Inflammatory macrophage (primary cell): ENCODE measurements at regions not wholly inside any gene's neighbourhood (a gene's known extent, or its start where the extent isn't known, plus 50 kb on each side); places are given as distances from the start of the nearest gene placed in this dataset.

Source experiments
- DNase-seq, 2 donors: peaks; one replicate each; pipeline ENCODE4 v3.0.0-alpha.2; 2020 to 2022

DNA sequence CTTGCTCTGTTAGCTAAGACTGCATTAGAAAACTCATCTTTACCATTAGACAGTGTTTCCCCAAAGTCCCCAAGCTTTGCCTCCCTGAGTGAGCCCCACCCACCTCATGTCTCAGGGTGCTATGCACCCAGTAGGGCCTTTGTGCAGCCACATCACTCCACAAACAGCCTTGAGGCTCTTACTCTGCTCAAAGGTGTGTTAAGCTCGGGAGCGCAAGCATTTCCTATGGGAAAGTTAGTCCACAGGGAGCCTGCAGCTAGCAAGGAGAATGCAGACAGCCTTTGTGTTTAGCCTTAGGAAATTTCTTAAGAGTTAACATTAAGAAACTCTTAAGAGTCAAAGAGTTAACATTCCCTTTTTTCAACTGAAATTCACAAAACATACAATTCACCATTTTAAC is 278.8 kb downstream of the AJAP1 start:
- no peak for DNase-seq

DNA sequence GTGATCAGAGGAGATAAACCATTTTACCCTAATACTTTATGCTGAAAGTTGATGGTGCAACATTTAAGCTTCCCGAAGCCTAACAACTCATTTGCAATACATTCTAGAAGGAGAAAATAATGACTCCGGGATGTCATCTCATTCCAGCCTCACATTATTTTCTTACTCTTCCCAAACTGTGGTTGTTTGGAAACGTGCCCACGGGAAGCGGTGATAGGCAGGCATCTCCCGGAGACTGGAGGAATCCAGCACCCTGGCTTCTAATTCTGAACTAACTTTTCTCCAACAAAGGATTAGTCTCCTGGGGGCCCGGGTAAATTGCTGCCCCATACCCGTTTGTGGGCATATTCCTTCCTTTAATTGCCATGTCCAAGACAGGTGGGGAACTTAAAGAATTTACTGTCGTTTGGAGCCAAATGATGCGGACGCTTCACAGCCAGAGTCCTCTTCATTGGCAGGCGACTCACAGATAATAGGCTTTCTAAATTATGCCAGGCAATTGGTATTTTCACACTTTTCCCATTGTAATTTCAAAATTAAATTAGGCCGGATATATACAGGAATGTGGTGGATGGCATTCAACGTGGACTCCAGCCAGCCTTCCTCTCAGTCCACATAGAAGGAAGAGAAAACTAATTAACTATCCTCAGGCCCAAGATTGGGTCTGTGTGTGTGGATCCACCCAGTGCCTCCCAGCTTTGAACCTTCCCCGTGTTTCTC is 278.1 kb downstream of the AJAP1 start:
- no peak for DNase-seq

DNA sequence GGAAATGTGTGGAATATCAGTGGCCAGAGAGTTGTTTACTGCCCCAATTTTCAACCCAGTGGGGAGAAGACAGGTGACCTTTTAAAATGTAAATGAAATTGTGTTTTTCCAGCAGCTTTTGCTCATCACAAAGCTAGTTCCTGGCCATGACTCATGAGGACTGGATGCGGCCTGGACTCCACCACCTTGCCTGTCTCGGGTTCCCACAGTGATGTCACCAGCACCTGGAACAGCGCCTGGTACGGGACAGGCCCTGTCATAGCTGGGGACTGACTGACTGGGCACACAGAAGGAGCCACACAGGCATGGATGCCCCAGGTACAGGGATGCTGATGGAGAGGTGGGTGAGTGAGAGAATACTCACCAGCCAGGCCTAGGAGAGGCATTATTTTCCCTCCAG is 277.1 kb downstream of the AJAP1 start:
- no peak for DNase-seq

DNA sequence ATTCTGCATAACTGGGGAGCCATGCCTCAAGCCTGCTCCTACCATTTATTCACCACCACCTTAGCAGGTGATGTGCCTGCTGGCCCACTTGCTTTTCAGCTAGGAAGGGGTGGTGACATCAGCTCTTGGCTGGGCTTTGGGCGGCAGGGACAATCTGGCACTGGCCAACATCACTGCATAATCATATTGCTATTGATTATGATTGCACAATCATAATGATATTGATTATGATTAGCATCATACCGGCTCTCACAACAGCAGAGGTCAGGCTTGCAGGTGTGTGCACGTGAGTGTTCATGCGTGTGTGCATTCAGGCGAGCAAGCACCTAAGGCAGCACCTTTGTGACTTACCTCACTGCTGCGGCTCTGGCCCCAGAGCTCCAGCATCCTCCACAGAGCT is 273.8 kb downstream of the AJAP1 start:
- DNase-seq = no peak

DNA sequence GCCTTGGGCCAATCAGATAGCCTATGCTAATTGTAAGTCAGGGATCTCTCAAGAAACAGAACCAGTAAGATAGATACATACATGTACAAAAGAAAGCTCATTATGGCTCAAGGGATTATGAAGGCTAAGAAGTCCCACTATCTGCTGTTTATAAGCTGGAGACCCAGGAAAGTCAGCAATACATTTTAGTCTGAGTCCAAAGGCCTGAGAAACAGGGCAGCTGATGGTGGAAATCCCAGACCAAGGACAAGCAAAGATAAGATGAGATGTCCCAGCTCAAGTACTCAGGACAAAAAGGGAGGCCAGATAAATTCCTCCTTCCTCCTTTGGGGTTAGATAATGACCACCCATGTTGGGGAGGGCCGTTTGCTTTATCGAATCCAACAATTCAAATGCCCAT is 269.9 kb downstream of the AJAP1 start:
- DNase-seq = no peak

DNA sequence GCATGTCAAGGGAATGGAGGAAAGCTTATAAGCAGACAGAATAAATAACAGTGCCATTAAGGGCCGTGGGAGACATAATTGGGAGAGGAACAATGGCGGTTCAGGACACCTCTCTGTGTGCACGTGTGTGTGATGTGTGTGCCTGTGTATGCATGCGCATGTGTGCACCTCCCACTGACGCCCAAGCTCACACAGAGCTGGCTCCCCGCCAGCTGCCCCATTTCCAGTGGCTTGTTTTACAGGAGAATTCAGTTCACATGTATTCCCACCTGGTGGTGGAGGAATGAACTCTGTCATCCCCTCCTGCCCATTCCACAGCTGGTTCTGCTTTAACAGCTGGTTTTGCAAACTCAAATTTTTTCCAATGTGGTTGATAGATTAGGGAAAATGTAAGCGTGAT is 262.2 kb downstream of the AJAP1 start:
- no peak for DNase-seq

DNA sequence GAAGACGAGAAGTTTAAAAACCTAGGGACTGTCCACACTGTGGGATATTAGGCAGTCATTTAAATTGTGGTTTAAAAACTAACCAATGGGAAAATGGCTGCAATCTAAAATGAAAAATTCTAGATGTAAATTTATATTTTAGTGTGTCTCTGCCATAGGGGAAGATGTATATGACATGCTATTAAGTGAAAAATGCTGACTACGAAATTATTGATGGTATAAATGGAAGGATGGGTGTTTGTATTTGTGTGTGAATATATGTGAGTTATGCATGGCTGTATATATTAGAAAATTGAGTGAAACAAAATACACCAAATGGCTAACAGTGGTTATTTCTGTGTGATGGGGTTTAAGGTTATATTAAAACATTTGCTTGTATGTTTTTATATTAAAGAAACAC is 260.7 kb downstream of the AJAP1 start:
- DNase-seq = no peak

DNA sequence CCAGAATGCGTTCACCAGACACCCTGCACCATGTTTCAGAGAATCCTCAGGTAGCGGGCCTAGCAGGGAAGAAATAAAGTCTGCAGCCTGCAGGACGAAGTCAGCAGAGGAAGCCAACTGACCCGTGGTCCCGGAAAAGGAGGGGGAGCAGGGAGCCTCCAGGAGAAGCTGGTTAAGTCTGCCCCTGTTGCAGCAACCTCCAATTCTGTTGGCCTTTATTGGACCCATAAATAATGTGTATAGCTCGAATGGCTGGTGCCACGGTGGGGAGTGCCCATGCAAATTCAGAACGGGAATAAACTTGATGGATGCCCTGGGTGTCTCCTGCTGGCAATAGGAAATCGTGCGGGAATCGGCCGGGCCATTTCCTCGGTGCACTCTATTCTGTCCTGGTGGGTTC is 254.1 kb downstream of the AJAP1 start:
- DNase-seq = no peak

DNA sequence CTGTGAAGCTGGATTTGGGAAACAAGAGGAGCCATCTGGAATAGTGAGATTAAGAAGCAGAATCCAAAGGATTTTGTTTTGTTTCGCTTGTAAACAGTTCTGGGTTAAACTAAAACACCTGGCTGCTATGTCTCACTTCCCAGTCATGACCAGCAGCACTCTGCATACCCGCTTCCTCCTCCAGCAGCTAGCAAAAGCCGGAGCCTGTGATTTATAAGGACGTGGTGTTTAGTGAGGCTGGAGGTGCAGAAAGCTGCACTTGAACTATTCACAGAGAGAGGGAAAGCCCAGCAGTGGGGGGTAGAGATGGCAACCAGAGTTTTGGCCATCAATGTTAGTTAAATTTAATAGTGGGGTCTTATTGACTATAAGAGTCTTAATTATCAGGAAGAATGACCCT is 240.2 kb downstream of the AJAP1 start:
- no peak for DNase-seq

DNA sequence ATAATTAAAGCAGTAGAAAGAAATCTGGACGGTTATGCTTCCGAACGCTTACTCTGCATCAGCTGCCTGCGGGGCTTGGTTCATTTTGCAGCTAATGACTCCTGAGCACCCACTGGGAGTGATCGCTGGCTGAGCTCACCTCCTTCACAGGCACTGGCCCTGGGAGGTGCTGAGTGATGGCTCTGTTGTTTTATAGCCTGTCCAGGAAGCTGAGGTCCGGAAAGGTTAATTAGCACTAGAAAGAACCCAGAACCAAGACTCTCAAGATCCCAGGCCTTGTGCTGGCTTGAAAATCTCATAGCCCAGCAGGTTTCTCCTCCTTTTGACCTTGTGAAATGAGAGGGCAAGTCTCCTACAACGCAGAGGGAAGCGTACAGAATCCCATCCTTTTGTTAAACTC is 226.2 kb downstream of the AJAP1 start:
- DNase-seq = no peak

DNA sequence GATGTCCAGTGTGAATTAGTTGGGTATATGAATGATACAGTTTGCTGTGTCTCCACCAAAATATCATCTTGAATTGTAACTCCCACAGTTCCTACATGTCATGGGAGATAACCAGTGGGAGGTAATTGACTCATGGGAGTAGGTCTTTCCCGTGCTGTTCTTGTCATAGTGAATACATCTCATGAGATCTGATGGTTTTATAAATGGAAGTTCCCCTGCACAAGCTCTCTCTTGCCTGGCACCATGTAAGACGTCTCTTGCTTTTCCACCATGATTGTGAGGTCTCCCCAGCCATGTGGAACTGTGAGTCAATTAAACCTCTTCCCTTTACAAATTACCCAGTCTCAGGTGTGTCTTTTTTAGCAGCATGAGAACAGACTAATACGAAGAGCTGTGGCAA is 223.0 kb downstream of the AJAP1 start:
- DNase-seq = no peak

DNA sequence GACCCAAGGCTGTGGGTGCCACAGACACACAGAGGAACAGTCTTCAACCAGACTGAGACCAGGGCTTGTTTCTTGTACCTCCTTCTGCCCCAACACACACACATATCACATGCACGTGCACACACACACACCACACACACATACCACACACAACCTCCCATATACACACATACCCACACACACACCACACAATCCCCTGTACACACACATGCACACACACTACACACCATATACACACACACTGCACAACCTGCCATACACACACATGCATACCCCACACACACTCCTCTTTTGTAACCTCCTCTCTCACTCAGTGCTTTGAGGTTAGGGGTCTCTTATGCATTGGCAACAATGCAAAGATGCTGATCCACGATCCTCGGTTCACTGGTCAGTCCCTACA is 217.0 kb downstream of the AJAP1 start:
- no peak for DNase-seq

DNA sequence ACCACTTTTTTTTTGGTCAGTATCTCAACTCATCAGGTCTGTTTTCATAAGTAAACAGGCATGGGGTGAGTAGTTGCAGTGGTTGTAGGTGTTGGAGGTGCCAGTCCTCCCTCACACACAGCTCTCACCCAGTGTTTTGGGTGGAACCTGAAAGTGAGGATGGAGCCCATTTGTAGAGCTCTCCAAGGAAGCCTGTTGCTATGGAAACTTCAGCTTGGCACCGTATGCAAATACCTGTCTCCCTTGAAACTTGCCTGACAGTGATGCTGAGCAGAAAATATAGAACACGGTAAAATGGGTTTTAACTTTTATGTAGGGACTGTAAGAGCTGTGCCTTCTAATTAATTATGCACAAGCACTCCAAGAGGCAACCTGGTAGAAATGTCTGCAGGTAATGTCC is 214.1 kb downstream of the AJAP1 start:
- DNase-seq = no peak

DNA sequence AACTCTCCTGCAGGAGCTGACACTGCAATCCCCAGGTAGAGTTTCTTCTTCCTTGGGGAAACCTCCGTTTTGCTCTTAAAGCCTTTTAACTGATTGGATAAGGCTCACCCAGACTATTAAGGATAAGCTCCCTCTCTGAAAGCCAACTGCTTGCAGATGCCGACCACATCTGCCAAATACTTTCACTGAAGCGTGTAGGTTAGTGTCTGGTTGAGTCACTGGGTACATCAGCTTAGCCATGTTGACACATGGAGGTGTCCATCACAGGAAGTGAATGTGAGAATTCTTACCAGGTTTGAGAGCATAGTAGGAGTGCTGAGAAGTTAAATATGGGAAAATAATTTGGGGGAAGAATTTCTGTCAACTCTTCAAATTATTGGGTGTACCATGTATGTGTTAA is 202.0 kb downstream of the AJAP1 start:
- DNase-seq = no peak

DNA sequence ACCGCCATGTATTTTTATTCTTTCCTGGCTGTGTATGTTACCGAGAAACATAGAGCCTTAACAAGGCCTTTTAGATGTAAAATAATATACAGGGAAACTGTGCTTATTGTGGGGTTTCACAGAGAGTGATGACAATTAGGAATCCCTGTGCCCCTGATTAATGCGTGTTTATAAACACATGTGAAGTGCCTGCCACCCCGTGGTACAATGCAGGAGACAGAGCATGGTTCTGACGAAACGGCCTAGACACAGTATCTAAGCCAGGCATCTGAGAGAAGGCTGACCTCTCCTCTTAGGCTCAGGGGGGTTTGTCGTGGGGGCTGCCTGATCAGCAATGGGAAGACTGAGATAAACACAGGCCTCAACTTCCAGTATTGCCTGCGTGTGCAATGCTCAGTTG is 200.0 kb downstream of the AJAP1 start:
- DNase-seq = no peak

DNA sequence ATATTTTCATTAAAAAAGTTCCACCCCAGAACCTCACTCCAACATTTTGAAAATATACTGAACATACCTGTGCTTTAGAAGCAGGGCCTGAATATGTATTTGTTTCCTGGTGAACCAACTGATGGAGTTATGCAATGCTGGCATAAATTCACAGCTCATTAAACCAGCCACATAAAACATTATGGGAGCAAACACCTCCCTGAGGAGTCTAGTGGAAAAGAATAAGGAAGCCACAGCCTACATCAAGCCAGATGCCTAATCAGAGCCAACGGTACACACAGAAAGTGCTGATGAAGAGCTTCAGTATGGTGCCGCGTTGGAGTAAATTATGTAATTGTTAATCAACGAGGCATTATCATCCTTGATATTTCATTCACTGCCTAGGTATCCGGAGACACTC is 199.5 kb downstream of the AJAP1 start:
- no peak for DNase-seq

DNA sequence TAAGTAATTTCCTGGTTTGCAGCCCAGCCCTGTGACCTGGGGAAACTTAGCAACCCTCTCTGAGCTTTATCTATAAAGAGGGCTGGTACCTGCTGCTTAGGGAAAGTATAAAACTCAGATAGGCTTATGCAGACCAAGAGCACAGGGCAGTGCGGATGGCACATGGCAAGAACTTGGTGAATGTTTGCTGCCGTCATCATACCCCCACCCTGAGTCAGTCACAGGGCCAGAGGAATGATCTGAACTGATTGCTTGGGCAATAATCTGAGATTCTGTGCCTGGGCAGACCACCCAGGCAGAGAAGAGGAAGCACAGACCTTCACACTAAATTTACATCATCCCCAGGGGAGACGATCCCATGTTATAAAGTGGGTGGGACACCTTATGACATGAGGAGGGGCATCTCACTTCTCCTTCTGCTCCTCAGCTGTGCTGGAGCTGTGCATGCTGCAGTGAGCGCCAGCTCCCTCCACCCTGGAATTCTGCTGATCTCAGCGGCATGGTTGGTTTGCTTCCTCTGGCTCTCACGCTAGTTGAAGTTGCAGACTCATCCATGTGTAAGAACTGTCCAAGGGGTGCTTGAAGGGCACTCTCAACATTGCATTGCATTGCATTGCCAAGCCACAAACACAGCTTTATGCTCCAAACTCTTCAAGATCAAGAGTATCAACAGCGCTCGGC is 197.1 kb downstream of the AJAP1 start:
- no peak for DNase-seq

DNA sequence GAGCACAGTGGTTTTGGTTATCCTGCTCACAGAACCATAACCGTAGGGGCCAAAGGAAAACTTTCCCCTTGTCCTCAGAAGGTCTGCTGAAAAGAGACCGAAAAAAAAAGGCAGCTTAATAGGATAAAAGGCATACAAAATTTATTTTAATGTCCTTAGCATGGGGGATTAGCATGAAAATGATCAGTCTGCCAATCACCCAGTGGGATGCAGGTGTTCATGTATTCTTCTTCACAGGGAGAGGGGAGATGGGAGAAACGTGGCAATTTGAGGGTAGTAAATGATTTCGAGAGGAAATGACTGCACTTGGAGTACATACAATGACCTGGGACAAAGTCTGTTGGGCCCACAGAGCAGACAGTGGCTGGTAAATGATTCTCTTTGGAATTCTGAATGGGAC is 194.0 kb downstream of the AJAP1 start:
- DNase-seq = no peak

DNA sequence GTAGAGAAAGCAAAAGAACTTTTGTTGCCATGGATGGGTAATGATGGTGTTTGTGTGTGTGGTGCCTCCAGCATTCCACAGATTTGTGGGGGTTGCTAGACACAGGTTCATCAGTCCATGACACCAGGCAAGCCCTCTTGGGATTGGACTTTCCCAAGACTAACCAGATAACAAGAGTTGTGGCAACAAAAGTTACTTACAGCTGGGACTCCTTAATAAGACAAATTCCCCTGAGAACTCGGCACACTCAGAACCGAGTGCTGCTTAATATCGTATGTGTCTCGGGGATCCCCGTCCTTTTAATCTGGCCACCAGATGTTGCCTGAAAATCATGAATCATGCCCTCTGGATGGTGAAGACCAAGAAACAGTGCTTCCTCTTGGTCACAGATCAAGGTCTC is 193.3 kb downstream of the AJAP1 start:
- DNase-seq = no peak
